Trophoblast cell (in vitro differentiated cells and primary cell): ENCODE measurements at regions not wholly inside any gene's neighbourhood (a gene's known extent, or its start where the extent isn't known, plus 50 kb on each side); places are given as distances from the start of the nearest gene placed in this dataset.

ENCODE experiments used
- DNase-seq, 2 donors: peaks; one replicate each; pipeline ENCODE4 v3.0.0-alpha.2; 2016
- H2AFZ ChIP-seq: 2 replicates; pipeline ENCODE4 v1.6.1; 2013; ENCODE audit warnings: low read length, moderate library complexity, mild to moderate bottlenecking; ENCODE audit not compliant: insufficient read depth, poor library complexity
- H2AK5ac ChIP-seq: 2 replicates; pipeline ENCODE4 v1.6.1; 2013; ENCODE audit warnings: mild to moderate bottlenecking, low read length
- H2BK120ac ChIP-seq: 2 replicates; pipeline ENCODE4 v1.6.1; 2013; ENCODE audit warnings: low read length, mild to moderate bottlenecking, moderate library complexity; ENCODE audit not compliant: insufficient read depth, poor library complexity
- H2BK12ac ChIP-seq: 2 replicates; pipeline ENCODE4 v1.6.1; 2013; ENCODE audit warnings: mild to moderate bottlenecking, low read length, moderate library complexity
- H2BK5ac ChIP-seq: 2 replicates; pipeline ENCODE4 v1.6.1; 2013; ENCODE audit warnings: low read length, low read depth, moderate library complexity, mild to moderate bottlenecking; ENCODE audit not compliant: poor library complexity
- H3K14ac ChIP-seq: 2 replicates; pipeline ENCODE4 v1.6.1; 2013; ENCODE audit warnings: mild to moderate bottlenecking, low read length
- H3K18ac ChIP-seq: 2 replicates; pipeline ENCODE4 v1.6.1; 2013; ENCODE audit warnings: mild to moderate bottlenecking, low read length
- H3K23ac ChIP-seq: 2 replicates; pipeline ENCODE4 v1.6.1; 2013; ENCODE audit warnings: low read length
- H3K27ac ChIP-seq: 2 replicates; pipeline ENCODE4 v1.5.1; 2013; ENCODE audit warnings: low read depth, mild to moderate bottlenecking, inconsistent platforms, low read length, moderate library complexity
- H3K27me3 ChIP-seq: 2 replicates; pipeline ENCODE4 v1.6.1; 2013; ENCODE audit warnings: inconsistent platforms, mild to moderate bottlenecking, low read length, moderate library complexity; ENCODE audit not compliant: insufficient read depth
- H3K36me3 ChIP-seq, 2 experiments: 1 replicate in 1 of 2; 2 replicates in 1 of 2; pipeline ENCODE4 v1.6.1; 2013; ENCODE audit warnings: low read length in 2 of 2, mild to moderate bottlenecking in 2 of 2, moderate library complexity in 1 of 2; ENCODE audit not compliant: insufficient read depth in 2 of 2, control insufficient read depth in 1 of 2
- H3K4ac ChIP-seq: 2 replicates; pipeline ENCODE4 v1.6.1; 2013; ENCODE audit warnings: low read depth, mild to moderate bottlenecking, low read length, moderate library complexity
- H3K4me1 ChIP-seq, 2 experiments: 1 replicate in 1 of 2; 2 replicates in 1 of 2; pipeline ENCODE4 v1.6.1; 2013; ENCODE audit warnings: low read length in 2 of 2, mild to moderate bottlenecking in 2 of 2, moderate library complexity in 1 of 2; ENCODE audit not compliant: insufficient read depth in 2 of 2, control insufficient read depth in 1 of 2
- H3K4me2 ChIP-seq: 2 replicates; pipeline ENCODE4 v1.6.1; 2013; ENCODE audit warnings: inconsistent platforms, mild to moderate bottlenecking, low read length, moderate library complexity
- H3K4me3 ChIP-seq: 2 replicates; pipeline ENCODE4 v1.5.1; 2013; ENCODE audit warnings: mild to moderate bottlenecking, low read depth, low read length, inconsistent platforms
- H3K79me1 ChIP-seq: one replicate; pipeline ENCODE4 v1.6.1; 2013; ENCODE audit warnings: low read length
- H3K79me2 ChIP-seq: 2 replicates; pipeline ENCODE4 v1.6.1; 2013; ENCODE audit warnings: low read length, mild to moderate bottlenecking; ENCODE audit not compliant: control insufficient read depth, insufficient read depth, poor library complexity
- H3K9ac ChIP-seq: 2 replicates; pipeline ENCODE4 v1.6.1; 2013; ENCODE audit warnings: mild to moderate bottlenecking, low read length
- H3K9me3 ChIP-seq: 2 replicates; pipeline ENCODE4 v1.6.1; 2013; ENCODE audit warnings: low read depth, mild to moderate bottlenecking, control low read depth, inconsistent platforms, low read length; ENCODE audit not compliant: insufficient read depth
- H4K12ac ChIP-seq: 2 replicates; pipeline ENCODE4 v1.6.1; 2013; ENCODE audit warnings: low read depth, mild to moderate bottlenecking, low read length, moderate library complexity
- H4K8ac ChIP-seq: 2 replicates; pipeline ENCODE4 v1.6.1; 2013; ENCODE audit warnings: low read depth, mild to moderate bottlenecking, low read length, moderate library complexity
- H4K91ac ChIP-seq: one replicate; pipeline ENCODE4 v1.6.1; 2013; ENCODE audit warnings: low read depth, mild to moderate bottlenecking, low read length, moderate library complexity
- WGBS: extraction: QIAGEN DNeasy Blood & Tissue Kit; methylation state at CpG from one replicate; pipeline ENCODE4 v1.1.7; 2013; ENCODE audit warnings: missing lambda C conversion rate; ENCODE audit not compliant: insufficient read length, insufficient coverage; ENCODE audit errors: extremely low coverage; 5-methylcytosine and 5-hydroxymethylcytosine counted together

GRCh38 chr2:239834143-239834542 is 191.0 kb downstream of the NDUFA10 start:
- Histone ChIP-seq H3K18ac (no peak overlapping the region), H2BK120ac (no peak overlapping the region), H3K27me3 (no peaks in the 10 kb centered on the region), H3K79me2 (no peaks in the 10 kb centered on the region), H4K8ac (no peak overlapping the region), H3K23ac (no peak overlapping the region), H3K36me3 (no peaks in the 10 kb centered on the region), H4K12ac (no peak overlapping the region), H3K4me2 (no peak overlapping the region), H3K14ac (no peak overlapping the region), H3K9ac (no peak overlapping the region), H3K9me3 (peaks cover 14% of the 10 kb centered on the region), H4K91ac (no peak overlapping the region), H3K4ac (no peak overlapping the region), H2BK5ac (no peak overlapping the region), H3K79me1 (no peaks in the 10 kb centered on the region), H2BK12ac (no peak overlapping the region), H3K27ac (no peak overlapping the region), H3K4me1 (peaks cover 0 to 5% of the 10 kb centered on the region in 2 experiments), H2AK5ac (no peak overlapping the region), H3K4me3 (no peak overlapping the region), H2AFZ (no peak overlapping the region)
- WGBS = no CpG with 5 or more reads among the region's 8 CpGs
- no peak for DNase-seq

GRCh38 chr2:239833269-239834109 is 191.7 kb downstream of the NDUFA10 start:
- Histone ChIP-seq H2BK5ac (no peak overlapping the region), H3K4me2 (no peak overlapping the region), H3K79me1 (no peaks in the 10 kb centered on the region), H3K9ac (no peak overlapping the region), H3K14ac (no peak overlapping the region), H4K8ac (no peak overlapping the region), H4K91ac (no peak overlapping the region), H4K12ac (no peak overlapping the region), H3K4me1 (peaks cover 0 to 5% of the 10 kb centered on the region in 2 experiments), H3K79me2 (no peaks in the 10 kb centered on the region), H3K23ac (no peak overlapping the region), H3K27ac (no peak overlapping the region), H2BK120ac (no peak overlapping the region), H3K4me3 (no peak overlapping the region), H3K27me3 (no peaks in the 10 kb centered on the region), H3K4ac (no peak overlapping the region), H2AK5ac (no peak overlapping the region), H2BK12ac (no peak overlapping the region), H3K36me3 (no peaks in the 10 kb centered on the region), H3K18ac (no peak overlapping the region), H2AFZ (no peak overlapping the region), H3K9me3 (peaks cover 15% of the 10 kb centered on the region)
- no CpG with 5 or more reads among the region's 21 CpGs for WGBS
- DNase-seq = no peak

GRCh38 chr2:239832490-239833268 is 192.5 kb downstream of the NDUFA10 start:
- Histone ChIP-seq H2BK12ac (no peak overlapping the region), H3K14ac (no peak overlapping the region), H2AFZ (no peak overlapping the region), H3K4me2 (no peak overlapping the region), H3K9me3 (peaks cover 15% of the 10 kb centered on the region), H3K79me1 (no peaks in the 10 kb centered on the region), H3K4me3 (no peak overlapping the region), H4K12ac (no peak overlapping the region), H3K9ac (no peak overlapping the region), H4K8ac (no peak overlapping the region), H3K4ac (no peak overlapping the region), H3K18ac (no peak overlapping the region), H2BK5ac (no peak overlapping the region), H2BK120ac (no peak overlapping the region), H3K79me2 (no peaks in the 10 kb centered on the region), H3K27me3 (no peaks in the 10 kb centered on the region), H3K23ac (no peak overlapping the region), H3K4me1 (peaks cover 0 to 5% of the 10 kb centered on the region in 2 experiments), H2AK5ac (no peak overlapping the region), H4K91ac (no peak overlapping the region), H3K27ac (no peak overlapping the region), H3K36me3 (no peaks in the 10 kb centered on the region)
- no peak for DNase-seq
- WGBS = no CpG with 5 or more reads among the region's 19 CpGs

- no peak for DNase-seq
- Histone ChIP-seq H3K4ac (no peak overlapping the region), H2BK5ac (no peak overlapping the region), H4K8ac (no peak overlapping the region), H2BK120ac (no peak overlapping the region), H2BK12ac (no peak overlapping the region), H4K12ac (no peak overlapping the region), H3K4me2 (no peak overlapping the region), H3K79me2 (no peaks in the 10 kb centered on the region), H3K9me3 (peaks cover 15% of the 10 kb centered on the region), H2AFZ (no peak overlapping the region), H3K18ac (no peak overlapping the region), H3K23ac (no peak overlapping the region), H3K27me3 (no peaks in the 10 kb centered on the region), H3K36me3 (no peaks in the 10 kb centered on the region), H3K14ac (no peak overlapping the region), H2AK5ac (no peak overlapping the region), H3K27ac (no peak overlapping the region), H3K9ac (no peak overlapping the region), H3K4me3 (no peak overlapping the region), H3K4me1 (peaks cover 0 to 5% of the 10 kb centered on the region in 2 experiments), H3K79me1 (no peaks in the 10 kb centered on the region), H4K91ac (no peak overlapping the region)
- WGBS = no CpG with 5 or more reads among the region's 4 CpGs
Observed at GRCh38 chr2:239831861-239832489, 193.2 kb downstream of the NDUFA10 start.
